ENCODE measurements at regions not wholly inside any gene's neighbourhood (a gene's known extent, or its start where the extent isn't known, plus 50 kb on each side); places are given as distances from the start of the nearest gene placed in this dataset.

DNA sequence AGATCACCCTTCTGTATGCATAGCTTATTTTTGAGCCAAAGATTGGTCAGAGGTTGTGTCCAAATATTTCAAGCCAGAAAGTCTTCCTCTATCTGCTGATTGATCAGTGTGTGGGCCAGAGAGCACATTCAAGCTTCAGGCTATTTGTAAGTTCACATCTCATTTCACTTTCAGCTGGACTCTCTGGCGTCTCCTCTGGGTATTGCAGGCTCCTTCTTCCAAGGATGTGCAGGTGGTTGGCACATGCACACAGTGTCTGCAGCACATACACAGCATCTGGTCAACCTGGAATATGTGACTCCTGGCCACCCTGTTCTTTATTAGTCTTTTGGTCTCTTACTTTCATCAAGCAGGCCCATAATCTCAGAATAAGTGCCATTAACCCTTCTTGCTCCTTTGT lies 516.1 kb downstream of the ANXA1 start:
- Histone ChIP-seq H3K27me3 (ENCODE audit: insufficient read depth, low read length, poor library complexity, severe bottlenecking) (no peaks in the 10 kb centered on the region), H3K4me1 (ENCODE audit: insufficient read depth, low read length) (no peaks in the 10 kb centered on the region), H3K36me3 (ENCODE audit: insufficient read depth, low read length) (no peaks in the 10 kb centered on the region), H3K27ac (ENCODE audit: low read depth, low read length) (no peak overlapping the region), H3K4me3 (ENCODE audit: low read length) (no peak overlapping the region), H3K9me3 (ENCODE audit: low read length) (no peaks in the 10 kb centered on the region)
- CTCF ChIA-PET: no interaction called here
- H3K9me3 Mint-ChIP-seq: peaks cover 0 to 10% (median 2%) of the 10 kb centered on the region in 5 donors
- DNase-seq: no peak
- POLR2A ChIA-PET: no interaction called here
- no peaks in the 10 kb centered on the region for H3K4me1 Mint-ChIP-seq
- H3K36me3 Mint-ChIP-seq: no peaks in the 10 kb centered on the region
- no peak overlapping the region for H3K27ac Mint-ChIP-seq
- no peaks in the 10 kb centered on the region for H3K27me3 Mint-ChIP-seq
- H3K4me3 Mint-ChIP-seq: no peak overlapping the region

DNA sequence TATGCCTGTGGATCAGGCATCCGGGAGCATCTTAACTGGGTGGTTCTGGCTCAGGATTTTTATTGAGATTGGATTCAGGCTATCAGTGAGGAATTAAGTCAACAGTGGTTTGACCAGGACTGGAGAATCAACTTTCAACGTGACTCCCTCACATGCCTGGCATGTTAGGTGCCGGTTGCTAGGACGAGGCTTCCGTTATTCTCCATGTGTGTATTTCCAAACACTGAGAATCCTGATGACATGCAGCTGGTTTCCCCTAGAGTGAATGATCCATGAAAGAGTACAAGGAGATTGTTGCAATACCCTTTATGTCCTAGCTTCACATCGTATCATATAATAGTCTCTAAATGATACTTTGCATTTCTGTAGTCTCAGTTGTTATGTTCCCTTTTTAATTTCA lies 529.2 kb downstream of the ANXA1 start:
- Mint-ChIP-seq H3K4me3 (no peak overlapping the region), H3K27ac (no peak overlapping the region), H3K27me3 (no peaks in the 10 kb centered on the region), H3K9me3 (peaks cover 0 to 16% (median 4%) of the 10 kb centered on the region in 5 donors), H3K4me1 (no peaks in the 10 kb centered on the region), H3K36me3 (no peaks in the 10 kb centered on the region)
- CTCF ChIA-PET: no interaction called here
- no peak for DNase-seq
- POLR2A ChIA-PET: no interaction called here
- Histone ChIP-seq H3K4me1 (ENCODE audit: insufficient read depth, low read length) (no peaks in the 10 kb centered on the region), H3K4me3 (ENCODE audit: low read length) (no peak overlapping the region), H3K27ac (ENCODE audit: low read depth, low read length) (no peak overlapping the region), H3K27me3 (ENCODE audit: insufficient read depth, low read length, poor library complexity, severe bottlenecking) (no peaks in the 10 kb centered on the region), H3K36me3 (ENCODE audit: insufficient read depth, low read length) (no peaks in the 10 kb centered on the region), H3K9me3 (ENCODE audit: low read length) (no peaks in the 10 kb centered on the region)

DNA sequence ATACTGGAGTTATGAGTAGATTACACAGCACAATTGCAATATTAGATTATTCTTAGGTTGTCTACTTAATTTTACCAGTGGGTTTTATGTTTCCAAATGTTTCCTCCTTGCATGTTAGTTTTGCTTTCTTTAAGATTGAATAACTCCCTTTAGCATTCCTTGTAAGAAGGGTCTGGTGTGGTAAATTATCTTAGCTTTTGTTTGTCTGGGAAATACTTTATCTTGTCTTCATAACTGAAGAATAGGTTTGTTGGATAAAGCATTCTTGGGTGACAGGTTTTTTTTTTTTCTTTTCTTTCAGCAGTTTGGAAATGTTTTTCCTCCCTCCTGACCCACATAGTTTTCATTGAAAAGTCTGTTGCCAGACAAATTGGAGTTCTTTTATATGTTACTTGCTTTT lies 531.1 kb downstream of the ANXA1 start:
- DNase-seq: no peak
- Mint-ChIP-seq H3K4me3 (no peak overlapping the region), H3K27me3 (no peaks in the 10 kb centered on the region), H3K4me1 (no peaks in the 10 kb centered on the region), H3K9me3 (peaks cover 0 to 16% (median 4%) of the 10 kb centered on the region in 5 donors), H3K27ac (no peak overlapping the region), H3K36me3 (no peaks in the 10 kb centered on the region)
- H3K9me3 ChIP-seq (ENCODE audit: low read length): no peaks in the 10 kb centered on the region
- ChIA-PET CTCF (no interaction called here), POLR2A (no interaction called here)
- H3K4me1 ChIP-seq (ENCODE audit: insufficient read depth, low read length): no peaks in the 10 kb centered on the region
- H3K27me3 ChIP-seq (ENCODE audit: insufficient read depth, low read length, poor library complexity, severe bottlenecking): no peaks in the 10 kb centered on the region
- no peak overlapping the region for H3K4me3 ChIP-seq (ENCODE audit: low read length)
- H3K27ac ChIP-seq (ENCODE audit: low read depth, low read length): no peak overlapping the region
- H3K36me3 ChIP-seq (ENCODE audit: insufficient read depth, low read length): no peaks in the 10 kb centered on the region

DNA sequence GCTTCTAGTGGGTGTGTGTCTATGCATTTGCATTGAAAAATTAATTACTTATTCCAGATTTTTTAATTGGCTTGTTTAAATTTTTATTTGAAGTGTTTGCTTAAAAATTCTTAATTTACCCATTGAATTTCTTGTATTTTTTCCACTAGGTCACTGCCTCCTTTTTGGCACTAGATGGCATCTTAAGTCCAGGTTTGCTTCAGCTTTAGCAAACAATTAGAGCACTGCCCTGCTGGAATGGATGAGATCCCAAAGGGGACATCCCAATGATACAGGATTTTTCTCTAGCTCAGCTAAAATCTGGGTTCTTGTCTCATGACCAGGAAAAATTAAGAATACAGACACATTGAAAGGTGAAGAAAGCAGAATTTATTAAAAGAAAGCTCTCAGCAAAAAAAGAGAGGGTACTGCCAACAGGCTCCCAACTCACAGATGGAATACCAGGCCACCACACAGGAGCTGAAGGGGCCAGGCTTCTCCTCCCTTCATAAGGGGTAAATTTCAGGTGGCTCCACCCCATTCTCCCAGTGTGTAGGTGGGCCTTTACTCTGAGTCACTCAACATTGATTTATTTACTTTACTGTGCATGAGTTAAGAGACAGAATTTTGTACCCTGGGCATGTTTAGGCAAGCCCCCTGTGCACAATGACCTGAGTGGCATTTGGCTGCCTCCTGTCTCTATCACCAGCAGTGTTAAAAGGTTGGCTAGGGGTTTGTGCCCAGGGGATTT lies 532.4 kb downstream of the ANXA1 start:
- POLR2A ChIA-PET: no interaction called here
- Mint-ChIP-seq H3K27me3 (no peaks in the 10 kb centered on the region), H3K27ac (no peak overlapping the region), H3K4me1 (no peaks in the 10 kb centered on the region), H3K4me3 (no peak overlapping the region), H3K36me3 (no peaks in the 10 kb centered on the region), H3K9me3 (peaks cover 0 to 22% (median 4%) of the 10 kb centered on the region in 5 donors)
- no peak for DNase-seq
- Histone ChIP-seq H3K27ac (ENCODE audit: low read depth, low read length) (no peak overlapping the region), H3K36me3 (ENCODE audit: insufficient read depth, low read length) (no peaks in the 10 kb centered on the region), H3K9me3 (ENCODE audit: low read length) (no peaks in the 10 kb centered on the region), H3K4me3 (ENCODE audit: low read length) (no peak overlapping the region), H3K4me1 (ENCODE audit: insufficient read depth, low read length) (no peaks in the 10 kb centered on the region), H3K27me3 (ENCODE audit: insufficient read depth, low read length, poor library complexity, severe bottlenecking) (no peaks in the 10 kb centered on the region)
- CTCF ChIA-PET: no interaction called here

DNA sequence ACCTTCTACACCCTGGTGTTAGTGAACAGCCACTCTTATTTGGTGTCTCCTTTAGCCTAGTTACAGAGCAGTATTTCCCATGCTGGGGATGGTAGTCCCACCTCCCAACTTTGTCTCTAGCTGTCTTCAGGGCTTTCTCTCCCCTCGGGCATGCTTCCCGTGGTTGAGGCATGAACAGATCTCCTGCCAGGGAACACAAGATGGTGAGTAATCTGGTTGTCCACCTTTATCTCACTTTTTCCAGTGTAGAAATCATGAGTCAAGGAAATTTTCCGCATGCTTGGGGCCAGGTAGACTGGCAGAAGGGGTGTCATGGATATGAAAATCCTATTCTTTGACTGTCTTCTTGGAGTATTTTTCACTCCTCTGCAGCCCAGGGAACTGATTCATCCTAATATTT lies 532.9 kb downstream of the ANXA1 start:
- H3K27me3 ChIP-seq (ENCODE audit: insufficient read depth, low read length, poor library complexity, severe bottlenecking): no peaks in the 10 kb centered on the region
- H3K27me3 Mint-ChIP-seq: no peaks in the 10 kb centered on the region
- H3K4me1 Mint-ChIP-seq: no peaks in the 10 kb centered on the region
- no peaks in the 10 kb centered on the region for H3K36me3 Mint-ChIP-seq
- no peaks in the 10 kb centered on the region for H3K4me1 ChIP-seq (ENCODE audit: insufficient read depth, low read length)
- H3K36me3 ChIP-seq (ENCODE audit: insufficient read depth, low read length): no peaks in the 10 kb centered on the region
- DNase-seq: no peak
- CTCF ChIA-PET: no interaction called here
- H3K27ac Mint-ChIP-seq: no peak overlapping the region
- H3K9me3 Mint-ChIP-seq: peaks cover 0 to 22% (median 4%) of the 10 kb centered on the region in 5 donors
- POLR2A ChIA-PET: no interaction called here
- H3K4me3 Mint-ChIP-seq: no peak overlapping the region
- no peaks in the 10 kb centered on the region for H3K9me3 ChIP-seq (ENCODE audit: low read length)
- no peak overlapping the region for H3K4me3 ChIP-seq (ENCODE audit: low read length)
- H3K27ac ChIP-seq (ENCODE audit: low read depth, low read length): no peak overlapping the region

DNA sequence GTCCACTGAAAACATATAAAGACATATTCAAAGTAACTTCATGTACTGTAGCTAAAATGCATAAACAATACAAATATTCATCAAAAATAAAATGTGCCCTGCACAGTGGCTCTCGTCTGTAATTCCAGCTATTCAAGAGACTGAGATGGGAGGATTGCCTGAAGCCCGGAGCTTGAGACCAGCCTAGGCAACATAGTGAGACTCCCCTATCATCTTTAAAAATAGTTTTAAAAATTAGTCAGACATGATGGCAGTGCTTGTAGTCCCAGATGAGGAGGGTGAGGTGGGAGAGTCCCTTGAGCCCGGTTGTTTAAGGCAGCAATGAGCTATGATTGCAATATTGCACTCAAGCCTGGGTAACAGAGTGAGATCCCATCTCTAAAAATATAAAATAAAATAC lies 534.1 kb downstream of the ANXA1 start:
- CTCF ChIA-PET: no interaction called here
- peaks cover 0 to 27% (median 4%) of the 10 kb centered on the region in 5 donors for H3K9me3 Mint-ChIP-seq

DNA sequence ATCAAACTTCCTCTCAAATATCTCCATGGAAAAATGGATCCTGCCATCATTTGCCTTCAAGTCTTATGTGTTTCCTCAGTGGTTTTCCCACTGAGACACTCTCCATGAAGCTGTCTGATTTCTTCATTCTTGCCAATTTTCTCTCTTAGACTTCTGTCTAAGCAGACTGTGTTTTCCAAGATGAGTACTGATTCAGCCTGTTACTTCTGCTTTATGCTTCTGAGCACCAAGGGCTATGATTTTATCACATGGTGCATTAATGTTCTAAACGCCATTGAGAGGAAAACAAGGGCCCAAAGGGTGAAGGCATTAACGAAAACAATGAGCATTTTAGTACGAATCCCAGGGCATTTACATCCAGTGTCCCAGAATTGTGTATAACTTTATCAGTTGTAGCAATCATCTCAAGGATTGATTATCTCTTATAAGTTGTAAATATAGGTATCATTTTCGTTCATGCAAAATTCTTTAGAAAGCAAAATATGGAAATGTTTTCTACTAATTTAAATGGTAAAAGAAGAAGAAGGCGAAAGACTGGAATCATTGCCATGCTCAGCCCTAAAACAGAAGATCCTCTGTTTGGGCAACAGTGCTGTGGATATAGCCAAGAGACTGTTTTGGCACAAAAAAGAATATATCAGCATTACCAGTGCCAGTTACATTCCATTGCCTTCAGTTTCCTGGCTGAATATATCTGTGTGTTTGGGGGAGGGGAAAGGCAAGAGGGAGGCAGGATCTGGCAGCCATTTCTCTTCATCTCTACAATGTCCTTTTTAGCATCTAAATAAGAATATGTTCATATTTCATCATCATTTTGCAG lies 537.6 kb downstream of the ANXA1 start:
- Histone ChIP-seq H3K4me1 (ENCODE audit: insufficient read depth, low read length) (no peaks in the 10 kb centered on the region), H3K27ac (ENCODE audit: low read depth, low read length) (no peak overlapping the region), H3K9me3 (ENCODE audit: low read length) (no peaks in the 10 kb centered on the region), H3K36me3 (ENCODE audit: insufficient read depth, low read length) (no peaks in the 10 kb centered on the region), H3K27me3 (ENCODE audit: insufficient read depth, low read length, poor library complexity, severe bottlenecking) (no peaks in the 10 kb centered on the region), H3K4me3 (ENCODE audit: low read length) (no peak overlapping the region)
- H3K27ac Mint-ChIP-seq: no peak overlapping the region
- H3K9me3 Mint-ChIP-seq: peaks cover 0 to 19% (median 0%) of the 10 kb centered on the region in 5 donors
- no peak for DNase-seq
- H3K4me1 Mint-ChIP-seq: no peaks in the 10 kb centered on the region
- H3K36me3 Mint-ChIP-seq: no peaks in the 10 kb centered on the region
- no peak overlapping the region for H3K4me3 Mint-ChIP-seq
- H3K27me3 Mint-ChIP-seq: no peaks in the 10 kb centered on the region
- CTCF ChIA-PET: no interaction called here
- POLR2A ChIA-PET: no interaction called here

More for the DNA sequence above, 534.1 kb downstream of the ANXA1 start:
- Mint-ChIP-seq H3K4me3 (no peak overlapping the region), H3K27me3 (no peaks in the 10 kb centered on the region), H3K4me1 (no peaks in the 10 kb centered on the region), H3K27ac (no peak overlapping the region), H3K36me3 (no peaks in the 10 kb centered on the region)
- Histone ChIP-seq H3K4me3 (ENCODE audit: low read length) (no peak overlapping the region), H3K36me3 (ENCODE audit: insufficient read depth, low read length) (no peaks in the 10 kb centered on the region), H3K27ac (ENCODE audit: low read depth, low read length) (no peak overlapping the region), H3K9me3 (ENCODE audit: low read length) (no peaks in the 10 kb centered on the region), H3K27me3 (ENCODE audit: insufficient read depth, low read length, poor library complexity, severe bottlenecking) (no peaks in the 10 kb centered on the region), H3K4me1 (ENCODE audit: insufficient read depth, low read length) (no peaks in the 10 kb centered on the region)
- POLR2A ChIA-PET: no interaction called here
- DNase-seq: no peak

DNA sequence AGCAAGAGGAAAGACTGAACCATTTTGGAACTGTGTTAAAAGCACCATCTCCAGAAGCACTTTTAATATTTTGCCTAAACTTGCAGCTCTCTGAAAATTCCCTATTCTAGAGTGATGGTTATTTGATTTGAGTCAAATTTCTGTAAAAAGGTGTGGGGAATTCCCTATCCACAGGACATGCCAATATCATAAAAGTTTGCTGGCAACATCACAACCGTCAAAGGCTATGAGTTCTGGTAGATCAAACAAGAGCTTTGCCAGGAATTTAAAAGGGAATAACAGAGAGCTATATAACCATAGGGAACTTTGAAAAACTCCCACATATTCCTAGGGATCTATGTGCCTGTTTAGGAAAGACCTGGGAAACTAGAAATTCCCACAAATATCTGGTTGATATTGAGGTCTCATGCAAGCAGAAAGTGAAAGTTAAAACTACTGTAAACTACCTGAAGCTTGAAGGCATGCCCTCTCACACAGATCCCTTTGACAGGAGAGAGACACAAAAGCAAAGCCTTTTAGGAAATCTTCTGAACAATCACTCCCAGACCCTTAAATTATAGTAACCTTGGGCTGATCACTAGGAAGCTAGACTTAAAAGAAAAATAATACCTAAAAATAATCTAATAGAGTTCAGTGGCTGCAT lies 549.9 kb downstream of the ANXA1 start:
- peaks cover 0 to 11% (median 2%) of the 10 kb centered on the region in 5 donors for H3K9me3 Mint-ChIP-seq
- no peaks in the 10 kb centered on the region for H3K27me3 Mint-ChIP-seq
- H3K27me3 ChIP-seq (ENCODE audit: insufficient read depth, low read length, poor library complexity, severe bottlenecking): no peaks in the 10 kb centered on the region
- CTCF ChIA-PET: no interaction called here
- no peak overlapping the region for H3K27ac ChIP-seq (ENCODE audit: low read depth, low read length)
- no peak for DNase-seq
- no peak overlapping the region for H3K4me3 ChIP-seq (ENCODE audit: low read length)
- H3K4me3 Mint-ChIP-seq: no peak overlapping the region
- no peaks in the 10 kb centered on the region for H3K36me3 ChIP-seq (ENCODE audit: insufficient read depth, low read length)
- H3K4me1 ChIP-seq (ENCODE audit: insufficient read depth, low read length): no peaks in the 10 kb centered on the region
- no peaks in the 10 kb centered on the region for H3K36me3 Mint-ChIP-seq
- no peaks in the 10 kb centered on the region for H3K4me1 Mint-ChIP-seq
- H3K27ac Mint-ChIP-seq: no peak overlapping the region
- no peaks in the 10 kb centered on the region for H3K9me3 ChIP-seq (ENCODE audit: low read length)
- POLR2A ChIA-PET: no interaction called here
